NCI-H1105 treated with DMSO at 0.1 percent for 48 hours (cell line): ENCODE measurements at regions not wholly inside any gene's neighbourhood (a gene's known extent, or its start where the extent isn't known, plus 50 kb on each side); places are given as distances from the start of the nearest gene placed in this dataset.
"Not testable (repeated sequence)": the region's sequence is repeated elsewhere in the genome, so short reads cannot be mapped to it uniquely, and the experiment has no call there.

Source experiments
- DNase-seq: peaks from one replicate; lab custom pipeline; 2025; lab: John Stamatoyannopoulos, UW

DNA sequence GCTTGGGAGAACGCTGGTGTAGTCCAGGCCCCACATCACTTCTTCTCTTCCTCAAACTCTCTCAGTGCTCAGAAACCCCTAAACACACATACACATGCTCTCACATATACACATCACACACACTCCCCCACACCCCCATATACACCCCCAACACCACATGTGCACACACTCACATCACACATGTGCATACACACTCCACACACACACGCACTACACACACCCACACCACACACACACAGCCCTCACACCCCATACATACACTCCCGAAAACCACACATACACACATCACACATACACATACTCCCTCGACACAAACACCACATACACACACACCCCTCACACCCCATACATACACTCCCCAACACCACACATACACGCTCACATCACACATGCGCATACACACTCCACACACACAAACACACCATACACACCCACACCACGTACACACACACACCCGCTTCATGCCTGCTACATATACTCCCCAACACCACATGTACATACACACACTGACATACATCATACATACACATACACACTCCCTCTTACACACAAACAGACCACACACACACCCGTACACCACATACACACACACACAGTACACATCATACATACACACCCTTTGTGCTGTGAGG, 110.3 kb upstream of the TMEM170B start:
- no peak for DNase-seq

DNA sequence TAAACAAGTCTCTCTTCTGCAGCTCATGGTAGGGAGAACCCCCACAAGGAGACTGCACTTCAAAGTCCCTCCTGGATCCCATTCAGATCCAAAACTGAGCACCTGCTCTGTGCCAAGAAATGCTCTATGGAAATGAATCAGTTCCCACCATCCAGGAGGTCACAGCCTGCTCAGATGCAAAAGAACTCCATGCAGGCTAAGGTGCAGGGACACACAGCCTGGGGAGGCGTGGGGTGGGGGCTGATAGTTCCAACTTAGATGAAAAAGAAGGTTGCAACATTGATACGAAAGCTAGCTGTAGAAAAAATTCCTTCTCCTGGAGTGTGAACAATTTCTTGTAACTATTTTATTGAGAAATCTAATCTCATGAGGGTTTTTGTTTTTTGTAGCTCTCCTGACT, 111.0 kb upstream of the TMEM170B start:
- DNase-seq: no peak

GRCh38 chr6:11425876-11426275, 111.7 kb upstream of the TMEM170B start:
- no peak for DNase-seq

DNA sequence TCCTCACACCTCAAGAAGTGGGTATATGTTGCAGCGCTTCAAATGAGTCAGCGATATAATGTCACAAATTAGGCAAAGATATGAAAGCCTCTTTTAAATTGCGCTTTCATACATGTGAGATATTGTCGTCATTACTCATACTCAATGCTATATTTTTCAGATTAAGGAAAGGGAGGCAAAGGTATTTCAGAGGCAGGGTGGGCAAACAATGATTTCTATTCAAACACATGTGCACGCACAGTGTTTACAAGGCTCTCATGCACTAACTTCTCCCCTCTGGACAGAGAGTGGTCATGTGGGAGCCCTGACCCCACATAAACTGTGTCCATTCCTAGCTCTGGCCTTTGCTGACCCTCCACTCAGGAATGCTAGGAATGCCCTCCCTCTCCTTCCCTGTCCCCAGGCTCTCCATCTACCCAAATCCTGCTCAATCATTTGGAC, 112.1 kb upstream of the TMEM170B start:
- no peak for DNase-seq

DNA sequence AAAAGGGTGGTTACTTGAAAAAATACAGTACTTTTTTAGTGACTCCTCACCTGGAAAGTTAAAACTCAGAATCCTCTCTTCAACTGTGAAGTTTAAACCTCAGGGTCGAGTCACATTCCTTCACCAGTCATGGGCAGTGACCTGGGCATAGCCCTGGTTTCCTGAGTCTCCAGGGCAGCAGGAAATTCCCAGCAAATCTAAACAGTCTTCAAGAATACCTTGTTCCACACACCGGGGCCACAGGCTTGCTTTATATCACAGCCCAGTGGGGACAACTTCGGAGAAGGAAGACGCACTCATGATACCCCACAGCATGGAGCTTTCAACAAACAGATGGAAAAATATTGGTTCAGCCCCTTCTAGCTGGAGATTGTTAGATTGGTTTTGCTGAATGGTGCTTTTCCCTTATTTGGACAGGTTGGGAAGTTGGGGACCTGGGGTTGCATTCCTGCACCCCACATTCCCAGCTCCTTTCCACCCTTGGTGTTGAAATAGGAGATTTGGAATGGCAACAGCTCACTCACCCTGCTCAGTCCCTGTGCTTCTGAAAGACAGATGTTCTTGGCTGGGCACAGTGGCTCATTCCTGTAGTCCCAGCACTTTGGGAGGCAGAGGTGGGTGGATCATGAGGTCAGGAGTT, 113.0 kb upstream of the TMEM170B start:
- no peak for DNase-seq

- DNase-seq: no peak
Measured at GRCh38 chr6:11423667-11424066, 113.9 kb upstream of the TMEM170B start.

DNA sequence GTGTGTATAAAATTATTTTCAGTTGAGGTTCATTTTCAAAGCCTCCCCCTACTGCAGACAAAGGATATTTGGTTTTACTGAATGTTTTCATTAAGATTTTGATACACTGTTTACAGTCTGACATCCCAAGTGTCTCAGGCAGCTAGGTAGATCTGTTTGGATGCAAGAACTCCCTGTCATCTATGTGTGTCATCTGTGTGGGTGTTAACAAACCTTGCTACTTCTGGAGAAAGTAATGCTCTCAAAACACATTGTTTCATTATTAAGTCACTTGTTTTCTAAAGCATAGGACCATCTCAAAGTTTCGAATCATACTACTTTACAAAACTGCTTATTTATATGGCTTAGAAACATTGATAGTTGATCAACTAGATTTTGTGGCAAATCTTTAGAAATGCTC, 114.5 kb upstream of the TMEM170B start:
- no peak for DNase-seq

GRCh38 chr6:11419763-11420453, 117.6 kb upstream of the TMEM170B start:
- no peak for DNase-seq

DNA sequence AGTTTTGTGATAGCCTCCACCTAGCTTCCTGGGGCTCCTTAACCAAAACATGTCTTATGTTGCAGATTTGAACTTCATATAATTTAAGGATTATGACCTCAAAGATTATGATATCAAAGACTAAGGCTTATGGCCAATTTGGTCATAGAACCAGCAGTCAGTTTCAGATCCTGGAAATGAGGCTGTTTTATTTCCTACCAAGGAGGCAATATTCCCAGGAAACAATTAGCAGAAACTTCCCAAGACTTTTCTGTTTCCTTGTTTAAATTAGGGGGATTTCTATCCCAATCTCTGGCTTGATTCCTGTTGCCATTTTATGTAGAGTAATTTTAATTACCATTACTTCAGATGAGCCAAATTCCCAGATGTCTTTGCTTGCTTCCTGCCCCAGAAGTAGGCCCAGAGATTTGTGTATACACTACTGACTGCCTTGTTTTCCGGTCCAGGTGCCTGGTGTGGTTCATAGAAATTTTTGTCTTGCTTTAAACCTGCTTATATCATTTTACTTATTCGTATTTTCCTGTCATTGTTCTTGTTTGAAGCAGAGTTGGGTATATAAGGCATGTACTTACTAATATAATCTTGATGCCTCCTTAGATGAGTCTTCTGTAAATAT, 119.2 kb upstream of the TMEM170B start:
- DNase-seq: no peak

- no peak for DNase-seq
Measured at GRCh38 chr6:11416936-11417576, 120.5 kb upstream of the TMEM170B start.

DNA sequence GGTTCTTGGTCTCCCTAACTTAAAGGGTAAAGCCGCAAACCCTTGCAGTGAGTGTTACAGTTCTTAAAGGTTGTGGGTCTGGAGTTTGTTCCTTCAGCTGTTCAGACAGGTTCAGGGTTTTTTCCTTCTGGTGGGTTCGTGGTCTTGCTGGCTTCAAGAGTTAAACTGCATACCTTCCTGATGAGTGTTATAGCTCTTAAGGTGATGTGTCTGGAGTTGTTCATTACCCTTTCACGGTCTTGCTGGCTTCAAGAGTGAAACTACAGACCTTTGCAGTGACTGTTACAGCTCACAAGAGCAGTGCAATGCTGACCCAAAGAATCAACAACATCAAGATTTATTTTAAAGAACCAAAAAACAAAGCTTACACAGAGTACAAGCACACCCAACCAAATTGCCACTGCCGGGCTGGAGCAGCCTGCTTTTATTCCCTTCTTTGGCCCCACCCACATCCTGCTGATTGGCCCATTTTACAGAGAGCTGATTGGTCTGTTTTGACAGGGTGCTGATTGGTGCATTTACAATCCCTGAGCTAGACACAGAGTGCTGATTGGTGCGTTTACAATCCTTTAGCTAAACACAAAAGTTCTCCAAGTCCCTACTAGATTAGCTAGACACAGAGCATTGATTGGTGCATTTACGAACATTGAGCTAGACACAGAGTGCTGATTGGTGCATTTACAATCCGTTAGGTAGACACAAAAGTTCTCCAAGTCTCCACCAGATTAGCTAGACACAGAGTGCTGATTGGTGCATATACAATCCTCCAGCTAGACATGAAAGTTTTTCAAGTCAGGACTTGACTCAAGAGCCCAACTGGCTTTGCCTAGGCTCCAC, 121.2 kb upstream of the TMEM170B start:
- DNase-seq: not testable (repeated sequence)

GRCh38 chr6:11415557-11415956, 122.0 kb upstream of the TMEM170B start:
- DNase-seq: no peak

DNA sequence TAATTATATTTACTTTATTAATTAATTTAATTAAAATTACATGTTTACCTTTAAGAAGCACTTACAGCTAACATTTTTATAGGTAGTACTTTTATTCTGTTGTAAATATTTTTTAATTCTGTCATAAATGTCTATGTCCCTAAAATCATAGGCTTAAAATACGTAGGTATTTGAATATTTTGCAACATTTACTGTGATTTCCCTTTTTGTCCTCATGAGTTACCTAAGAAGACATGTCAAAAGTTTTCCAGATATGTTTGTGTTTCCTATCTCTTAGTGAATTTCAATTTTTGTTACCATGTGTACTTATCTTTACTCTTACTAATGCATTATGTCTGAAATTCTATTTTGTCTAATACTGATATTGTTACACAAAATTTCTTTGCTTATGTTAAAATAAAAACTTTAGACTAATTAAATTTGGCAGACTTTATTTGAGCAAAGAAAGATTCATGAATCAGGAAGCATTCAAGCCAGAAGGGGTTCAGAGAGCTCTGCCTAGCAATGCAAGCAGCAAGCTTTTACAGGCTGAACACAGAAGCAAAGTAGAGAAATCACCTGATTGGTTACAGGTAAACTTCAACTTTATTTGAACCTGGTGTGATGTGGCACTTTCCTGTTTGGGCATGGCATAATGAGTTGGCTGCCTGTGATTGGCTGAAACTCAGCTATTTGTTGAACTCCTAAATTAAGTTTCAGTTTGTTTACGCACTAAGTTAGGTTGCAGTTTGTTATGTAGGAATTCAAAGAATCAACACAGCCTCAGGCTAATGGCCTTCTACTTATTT, 123.2 kb upstream of the TMEM170B start:
- DNase-seq: no peak

GRCh38 chr6:11413728-11414127, 123.8 kb upstream of the TMEM170B start:
- DNase-seq: no peak

DNA sequence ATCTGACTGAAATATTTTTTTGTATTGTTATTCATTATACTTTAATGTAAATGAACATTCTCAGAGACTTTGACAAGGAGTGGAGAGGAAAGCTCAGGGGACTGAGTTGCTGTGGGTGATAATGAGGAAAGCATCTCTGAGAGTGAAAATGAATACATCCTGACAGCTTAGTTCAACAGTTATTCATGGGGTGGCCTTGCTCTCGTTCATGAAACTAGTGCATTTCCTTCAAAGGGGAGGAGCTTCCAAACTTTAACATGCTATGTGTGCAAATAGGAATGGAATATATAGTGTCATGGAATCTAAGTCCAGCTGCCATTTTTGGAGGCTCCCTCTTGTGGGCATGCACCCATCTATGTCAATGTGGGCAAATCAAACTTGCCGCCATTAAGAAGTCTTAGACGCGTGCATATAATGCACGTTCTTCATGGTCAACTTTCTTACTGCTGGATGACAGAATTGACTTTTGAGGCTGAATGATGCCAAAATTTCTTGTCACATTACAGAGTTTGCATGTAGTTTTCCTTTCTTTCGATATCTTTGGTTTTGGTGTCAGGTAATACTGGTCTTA, 124.3 kb upstream of the TMEM170B start:
- DNase-seq: no peak

- DNase-seq: no peak
Measured at GRCh38 chr6:11412616-11413015, 124.9 kb upstream of the TMEM170B start.

GRCh38 chr6:11412011-11412424, 125.5 kb upstream of the TMEM170B start:
- DNase-seq: no peak

DNA sequence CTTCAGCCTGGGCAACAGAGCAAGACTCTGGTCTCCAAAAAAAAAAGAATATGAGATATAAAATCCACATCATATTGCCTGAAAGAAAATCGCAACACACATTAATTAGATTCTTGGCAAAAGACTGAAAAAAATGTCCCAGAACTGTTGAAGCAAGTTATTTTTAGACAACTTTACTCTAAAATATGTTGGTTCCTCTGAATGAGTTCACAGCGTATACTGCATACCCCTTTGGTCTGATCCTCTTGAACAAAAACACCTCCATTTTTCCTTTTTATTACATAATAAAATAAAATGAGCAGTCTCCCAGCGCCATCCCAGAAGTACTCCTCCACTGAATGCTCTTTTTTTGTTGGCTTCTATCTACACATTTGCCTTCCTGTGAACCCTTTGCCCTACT, 126.0 kb upstream of the TMEM170B start:
- no peak for DNase-seq

DNA sequence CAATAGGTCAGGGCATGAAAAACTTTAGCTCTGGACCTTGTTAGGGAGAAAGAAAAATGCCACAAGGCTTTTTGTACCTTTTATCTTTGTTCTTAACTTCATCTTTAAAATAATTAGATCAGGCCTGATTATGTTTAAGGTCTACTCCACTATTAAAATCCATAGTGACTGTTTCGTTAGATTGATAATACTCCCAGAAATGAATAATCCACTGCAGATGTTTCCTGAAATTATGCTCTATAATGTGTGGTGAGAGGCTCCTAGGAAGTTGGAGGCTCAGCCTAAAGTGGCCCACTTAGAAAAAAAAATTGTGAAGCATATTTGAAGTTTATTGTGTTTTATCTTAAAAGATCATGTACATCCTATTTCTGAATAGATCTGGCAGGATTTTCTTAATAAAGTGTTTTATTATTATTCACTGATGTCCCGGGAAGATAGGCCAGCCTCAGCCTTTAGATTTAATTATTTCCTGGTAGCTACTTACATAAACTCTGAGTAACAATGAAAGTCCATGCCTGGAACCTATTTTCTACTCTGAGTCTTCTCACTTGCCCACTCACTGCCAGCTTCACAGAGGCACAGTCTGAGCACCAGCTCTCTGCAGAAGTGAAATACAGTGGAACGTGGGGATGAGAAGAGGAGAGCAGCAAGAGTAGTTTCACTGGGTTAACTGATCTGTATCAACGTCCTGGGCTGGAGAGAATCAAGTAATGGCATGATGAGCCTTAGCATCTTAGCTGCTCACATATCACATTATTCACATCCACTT, 126.8 kb upstream of the TMEM170B start:
- no peak for DNase-seq

GRCh38 chr6:11409371-11409770, 128.2 kb upstream of the TMEM170B start:
- DNase-seq: no peak
